ENCODE measurements at regions not wholly inside any gene's neighbourhood (a gene's known extent, or its start where the extent isn't known, plus 50 kb on each side); places are given as distances from the start of the nearest gene placed in this dataset.

DNA sequence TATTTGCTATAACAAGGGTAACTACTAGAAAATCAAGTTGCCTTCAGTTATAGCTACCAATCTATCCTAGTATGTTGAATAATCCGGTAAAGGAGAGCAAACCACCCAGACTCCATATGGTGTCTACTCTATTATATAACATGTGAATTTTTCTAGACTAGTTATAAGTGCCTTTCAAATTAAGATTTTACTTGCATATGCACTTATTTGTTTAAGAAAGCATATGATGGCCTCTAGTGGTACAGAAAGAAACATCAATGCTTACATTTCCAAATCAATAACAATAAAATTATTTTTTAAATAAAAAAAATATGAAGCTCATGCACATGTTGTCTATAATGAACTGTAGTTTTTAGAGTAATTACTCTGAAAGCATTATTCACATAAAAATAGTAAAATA, 1516.4 kb upstream of the PABPC4L start (continued):
- TF ChIP-seq TCF7 (IDR thresholded peaks at IDR 0.05; ENCODE audit: borderline replicate concordance) (no peak), EZH2 (IDR thresholded peaks at IDR 0.05; ENCODE audit: borderline replicate concordance, control insufficient read depth, low read depth, low read length) (no peak)

DNA sequence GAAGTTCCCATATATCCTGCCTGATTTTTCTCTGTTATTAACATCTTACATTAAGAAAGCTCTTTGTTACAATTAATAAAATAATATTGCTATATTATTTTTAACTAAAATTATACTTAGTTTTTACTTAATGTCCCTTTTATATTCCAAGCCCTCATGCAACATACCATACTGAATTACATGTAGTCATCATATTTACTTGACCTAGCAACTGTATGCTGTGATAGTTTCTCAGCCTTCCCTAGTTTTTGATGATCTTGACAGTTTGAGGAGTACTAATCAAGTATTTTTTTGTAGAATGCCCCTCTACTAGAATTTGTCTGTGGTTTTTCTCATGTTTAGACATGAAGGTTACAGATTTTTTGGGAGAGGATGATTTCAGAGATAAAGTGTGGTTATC, 1503.8 kb upstream of the PABPC4L start:
- ATAC-seq (no peak), DNase-seq (ENCODE audit: low read depth, low spot score) (no peak), FAIRE-seq (no peak)
- SMC1A ChIA-PET (ENCODE audit: uncharacterized antibody, unreplicated experiment) = interaction anchor here (1.0 kb wide), 1 partner anchor 24 kb away, joined by 3 read pairs; no protein-coding TSS in a partner anchor
- in situ Hi-C loops (cut with MboI) (no loop called here), intact Hi-C loops (cut with micrococcal nuclease; ENCODE audit: unreplicated experiment) (no loop called here)
- no peak overlapping the region for H3K27ac ChIP-seq (ENCODE audit: control insufficient read depth, insufficient read depth)
- no peaks in the 10 kb centered on the region for H3K79me2 ChIP-seq (ENCODE audit: control insufficient read depth, insufficient read depth, low read length)
- H2AFZ ChIP-seq (ENCODE audit: control insufficient read depth, low read depth, low read length) = no peak overlapping the region
- no peaks in the 10 kb centered on the region for H3K36me3 ChIP-seq (ENCODE audit: control insufficient read depth in 2 of 2, insufficient read depth in 2 of 2, low read length in 1 of 2)
- H3K4me2 ChIP-seq (ENCODE audit: control insufficient read depth, insufficient read depth) = no peak overlapping the region
- BruUV-seq (replicated peaks) = no TSS peak
- H3K4me3 ChIP-seq = no peak overlapping the region
- no peak overlapping the region for H3K9ac ChIP-seq (ENCODE audit: control insufficient read depth, insufficient read depth, low read length)
- POLR2A ChIA-PET = no interaction called here
- TF ChIP-seq GATAD2B (conservative IDR thresholded peaks at IDR 0.05; ENCODE audit: low read depth) (no peak), IRF4 (IDR thresholded peaks at IDR 0.05; ENCODE audit: low read depth, low read length) (no peak), RBBP5 (conservative IDR thresholded peaks at IDR 0.05) (no peak), TCF3 (IDR thresholded peaks at IDR 0.05; ENCODE audit: borderline replicate concordance, insufficient read depth, low read depth, low read length) (no peak), NR2F1 (conservative IDR thresholded peaks at IDR 0.05) (no peak), BACH1 (IDR thresholded peaks at IDR 0.05; ENCODE audit: borderline replicate concordance) (no peak), CBX3 (IDR thresholded peaks at IDR 0.05; ENCODE audit: borderline replicate concordance, low read depth) (no peak), MEF2B (IDR thresholded peaks at IDR 0.05; ENCODE audit: partially characterized antibody, poor library complexity, severe bottlenecking) (no peak), BMI1 (IDR thresholded peaks at IDR 0.05; ENCODE audit: borderline replicate concordance) (no peak), HDAC2 (IDR thresholded peaks at IDR 0.05) (no peak), CEBPB (IDR thresholded peaks at IDR 0.05; ENCODE audit: borderline replicate concordance in 1 of 2, low read depth in 2 of 2, low read length in 2 of 2) (no peak), MYC (IDR thresholded peaks at IDR 0.05; ENCODE audit: insufficient read depth, insufficient read length, insufficient replicate concordance, low read length, severe bottlenecking) (no peak), PAX5 (IDR thresholded peaks at IDR 0.05; ENCODE audit: borderline replicate concordance, low read depth, low read length) (no peak)
- TF ChIP-seq, protein P1, sequence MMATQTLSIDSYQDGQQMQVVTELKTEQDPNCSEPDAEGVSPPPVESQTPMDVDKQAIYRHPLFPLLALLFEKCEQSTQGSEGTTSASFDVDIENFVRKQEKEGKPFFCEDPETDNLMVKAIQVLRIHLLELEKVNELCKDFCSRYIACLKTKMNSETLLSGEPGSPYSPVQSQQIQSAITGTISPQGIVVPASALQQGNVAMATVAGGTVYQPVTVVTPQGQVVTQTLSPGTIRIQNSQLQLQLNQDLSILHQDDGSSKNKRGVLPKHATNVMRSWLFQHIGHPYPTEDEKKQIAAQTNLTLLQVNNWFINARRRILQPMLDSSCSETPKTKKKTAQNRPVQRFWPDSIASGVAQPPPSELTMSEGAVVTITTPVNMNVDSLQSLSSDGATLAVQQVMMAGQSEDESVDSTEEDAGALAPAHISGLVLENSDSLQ (IDR thresholded peaks at IDR 0.05) = no peak
- TF ChIP-seq, protein P2, sequence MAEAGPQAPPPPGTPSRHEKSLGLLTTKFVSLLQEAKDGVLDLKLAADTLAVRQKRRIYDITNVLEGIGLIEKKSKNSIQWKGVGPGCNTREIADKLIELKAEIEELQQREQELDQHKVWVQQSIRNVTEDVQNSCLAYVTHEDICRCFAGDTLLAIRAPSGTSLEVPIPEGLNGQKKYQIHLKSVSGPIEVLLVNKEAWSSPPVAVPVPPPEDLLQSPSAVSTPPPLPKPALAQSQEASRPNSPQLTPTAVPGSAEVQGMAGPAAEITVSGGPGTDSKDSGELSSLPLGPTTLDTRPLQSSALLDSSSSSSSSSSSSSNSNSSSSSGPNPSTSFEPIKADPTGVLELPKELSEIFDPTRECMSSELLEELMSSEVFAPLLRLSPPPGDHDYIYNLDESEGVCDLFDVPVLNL (IDR thresholded peaks at IDR 0.05; ENCODE audit: low read depth, low read length) = no peak
- TF ChIP-seq, protein P3, sequence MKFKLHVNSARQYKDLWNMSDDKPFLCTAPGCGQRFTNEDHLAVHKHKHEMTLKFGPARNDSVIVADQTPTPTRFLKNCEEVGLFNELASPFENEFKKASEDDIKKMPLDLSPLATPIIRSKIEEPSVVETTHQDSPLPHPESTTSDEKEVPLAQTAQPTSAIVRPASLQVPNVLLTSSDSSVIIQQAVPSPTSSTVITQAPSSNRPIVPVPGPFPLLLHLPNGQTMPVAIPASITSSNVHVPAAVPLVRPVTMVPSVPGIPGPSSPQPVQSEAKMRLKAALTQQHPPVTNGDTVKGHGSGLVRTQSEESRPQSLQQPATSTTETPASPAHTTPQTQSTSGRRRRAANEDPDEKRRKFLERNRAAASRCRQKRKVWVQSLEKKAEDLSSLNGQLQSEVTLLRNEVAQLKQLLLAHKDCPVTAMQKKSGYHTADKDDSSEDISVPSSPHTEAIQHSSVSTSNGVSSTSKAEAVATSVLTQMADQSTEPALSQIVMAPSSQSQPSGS (IDR thresholded peaks at IDR 0.05; ENCODE audit: low read length) = no peak
- H3K9me3 ChIP-seq (replicated peaks; ENCODE audit: control insufficient read depth, insufficient read depth, low read length) = no peaks in the 10 kb centered on the region
- H4K20me1 ChIP-seq (ENCODE audit: control insufficient read depth, insufficient read depth) = no peaks in the 10 kb centered on the region
- H3K4me1 ChIP-seq (ENCODE audit: control insufficient read depth, insufficient read depth, low read length) = no peaks in the 10 kb centered on the region
- no peaks in the 10 kb centered on the region for H3K27me3 ChIP-seq (replicated peaks in 1 of 2; ENCODE audit: control insufficient read depth in 2 of 2, insufficient read depth in 2 of 2, low read length in 1 of 2)
- CTCF ChIA-PET = no interaction called here
- RAD21 ChIA-PET (ENCODE audit: unreplicated experiment) = no interaction called here
